Activated T-cell treated with anti-CD3 and anti-CD28 coated beads, Interleukin-2, amount 50 U/mL, for 4 hours (primary cell): ENCODE measurements at regions not wholly inside any gene's neighbourhood (a gene's known extent, or its start where the extent isn't known, plus 50 kb on each side); places are given as distances from the start of the nearest gene placed in this dataset.

Experiments used
- ATAC-seq, 2 donors: fragments of 200-7000 bp; cut with Tn5 transposase; one replicate each; pipeline ENCODE4 v1.10.0; 2021
- DNase-seq: peaks from one replicate; pipeline ENCODE4 v3.0.0-alpha.2; 2020
- H3K27me3 Mint-ChIP-seq: one replicate; pipeline ENCODE4 v1.8.0; 2021; ENCODE audit warnings: low read depth, mixed read lengths
- H3K36me3 Mint-ChIP-seq: one replicate; pipeline ENCODE4 v1.8.0; 2022; ENCODE audit warnings: mixed read lengths; ENCODE audit not compliant: insufficient read depth
- H3K4me1 Mint-ChIP-seq: one replicate; pipeline ENCODE4 v1.8.0; 2021; ENCODE audit warnings: low read depth, mixed read lengths
- H3K4me3 Mint-ChIP-seq: one replicate; pipeline ENCODE4 v1.8.0; 2021; ENCODE audit warnings: mild to moderate bottlenecking, moderate library complexity, mixed read lengths
- H3K9me3 Mint-ChIP-seq: one replicate; pipeline ENCODE4 v1.8.0; 2021; ENCODE audit warnings: mixed read lengths

GRCh38 chr20:24388828-24389380 is 80.5 kb upstream of the SYNDIG1 start:
- Mint-ChIP-seq H3K27me3 (no peaks in the 10 kb centered on the region), H3K36me3 (no peaks in the 10 kb centered on the region), H3K4me1 (peaks cover 23% of the 10 kb centered on the region), H3K4me3 (no peak overlapping the region), H3K9me3 (no peaks in the 10 kb centered on the region)
- no peak for ATAC-seq
- no peak for DNase-seq

GRCh38 chr20:24385547-24385946 is 83.9 kb upstream of the SYNDIG1 start:
- no peaks in the 10 kb centered on the region for H3K27me3 Mint-ChIP-seq
- no peaks in the 10 kb centered on the region for H3K9me3 Mint-ChIP-seq
- H3K4me1 Mint-ChIP-seq = peaks cover 19% of the 10 kb centered on the region
- DNase-seq (no peak), ATAC-seq (no peak)
- no peaks in the 10 kb centered on the region for H3K36me3 Mint-ChIP-seq
- no peak overlapping the region for H3K4me3 Mint-ChIP-seq

- no peak overlapping the region for H3K4me3 Mint-ChIP-seq
- H3K9me3 Mint-ChIP-seq = no peaks in the 10 kb centered on the region
- H3K4me1 Mint-ChIP-seq = peaks cover 13% of the 10 kb centered on the region
- no peaks in the 10 kb centered on the region for H3K27me3 Mint-ChIP-seq
- ATAC-seq = no peak
- DNase-seq = no peak
- no peaks in the 10 kb centered on the region for H3K36me3 Mint-ChIP-seq
Measured at GRCh38 chr20:24384865-24385264, 84.6 kb upstream of the SYNDIG1 start.

- DNase-seq = no peak
- H3K36me3 Mint-ChIP-seq = no peaks in the 10 kb centered on the region
- H3K9me3 Mint-ChIP-seq = no peaks in the 10 kb centered on the region
- no peaks in the 10 kb centered on the region for H3K27me3 Mint-ChIP-seq
- no peaks in the 10 kb centered on the region for H3K4me1 Mint-ChIP-seq
- no peak for ATAC-seq
- no peak overlapping the region for H3K4me3 Mint-ChIP-seq
Measured at GRCh38 chr20:24382743-24383142, 86.7 kb upstream of the SYNDIG1 start.

GRCh38 chr20:24382331-24382730 is 87.1 kb upstream of the SYNDIG1 start:
- Mint-ChIP-seq H3K4me1 (no peaks in the 10 kb centered on the region), H3K9me3 (no peaks in the 10 kb centered on the region), H3K4me3 (no peak overlapping the region), H3K36me3 (no peaks in the 10 kb centered on the region), H3K27me3 (no peaks in the 10 kb centered on the region)
- ATAC-seq (no peak), DNase-seq (no peak)

- no peak for DNase-seq
- ATAC-seq = no peak
- no peaks in the 10 kb centered on the region for H3K9me3 Mint-ChIP-seq
- no peaks in the 10 kb centered on the region for H3K4me1 Mint-ChIP-seq
- no peaks in the 10 kb centered on the region for H3K36me3 Mint-ChIP-seq
- H3K27me3 Mint-ChIP-seq = no peaks in the 10 kb centered on the region
- H3K4me3 Mint-ChIP-seq = no peak overlapping the region
Measured at GRCh38 chr20:24381886-24382285, 87.5 kb upstream of the SYNDIG1 start.

GRCh38 chr20:24379484-24379927 is 89.9 kb upstream of the SYNDIG1 start:
- Mint-ChIP-seq H3K27me3 (no peaks in the 10 kb centered on the region), H3K4me3 (no peak overlapping the region), H3K4me1 (no peaks in the 10 kb centered on the region), H3K9me3 (no peaks in the 10 kb centered on the region), H3K36me3 (no peaks in the 10 kb centered on the region)
- ATAC-seq (no peak), DNase-seq (no peak)

GRCh38 chr20:24378661-24379483 is 90.6 kb upstream of the SYNDIG1 start:
- no peak for DNase-seq
- H3K27me3 Mint-ChIP-seq = no peaks in the 10 kb centered on the region
- H3K9me3 Mint-ChIP-seq = no peaks in the 10 kb centered on the region
- no peak for ATAC-seq
- H3K36me3 Mint-ChIP-seq = no peaks in the 10 kb centered on the region
- H3K4me1 Mint-ChIP-seq = no peaks in the 10 kb centered on the region
- H3K4me3 Mint-ChIP-seq = no peak overlapping the region

- H3K4me1 Mint-ChIP-seq = no peaks in the 10 kb centered on the region
- no peaks in the 10 kb centered on the region for H3K27me3 Mint-ChIP-seq
- no peak for ATAC-seq
- H3K9me3 Mint-ChIP-seq = no peaks in the 10 kb centered on the region
- H3K36me3 Mint-ChIP-seq = no peaks in the 10 kb centered on the region
- no peak overlapping the region for H3K4me3 Mint-ChIP-seq
- DNase-seq = no peak
Measured at GRCh38 chr20:24376311-24377099, 92.9 kb upstream of the SYNDIG1 start.

GRCh38 chr20:24373372-24373771 is 96.1 kb upstream of the SYNDIG1 start:
- no peaks in the 10 kb centered on the region for H3K4me1 Mint-ChIP-seq
- no peak overlapping the region for H3K4me3 Mint-ChIP-seq
- ATAC-seq (no peak), DNase-seq (no peak)
- H3K27me3 Mint-ChIP-seq = no peaks in the 10 kb centered on the region
- no peaks in the 10 kb centered on the region for H3K36me3 Mint-ChIP-seq
- H3K9me3 Mint-ChIP-seq = no peaks in the 10 kb centered on the region

GRCh38 chr20:24370911-24371695 is 98.3 kb upstream of the SYNDIG1 start:
- no peak overlapping the region for H3K4me3 Mint-ChIP-seq

GRCh38 chr20:24370249-24370648 is 99.2 kb upstream of the SYNDIG1 start:
- DNase-seq = no peak
- H3K4me1 Mint-ChIP-seq = no peaks in the 10 kb centered on the region
- ATAC-seq = no peak
- H3K4me3 Mint-ChIP-seq = no peak overlapping the region
- no peaks in the 10 kb centered on the region for H3K36me3 Mint-ChIP-seq
- no peaks in the 10 kb centered on the region for H3K27me3 Mint-ChIP-seq
- no peaks in the 10 kb centered on the region for H3K9me3 Mint-ChIP-seq

More at GRCh38 chr20:24370911-24371695, 98.3 kb upstream of the SYNDIG1 start:
- no peaks in the 10 kb centered on the region for H3K27me3 Mint-ChIP-seq
- ATAC-seq (no peak), DNase-seq (no peak)
- H3K4me1 Mint-ChIP-seq = no peaks in the 10 kb centered on the region
- no peaks in the 10 kb centered on the region for H3K9me3 Mint-ChIP-seq
- H3K36me3 Mint-ChIP-seq = no peaks in the 10 kb centered on the region

GRCh38 chr20:24368253-24368652 is 101.2 kb upstream of the SYNDIG1 start:
- Mint-ChIP-seq H3K27me3 (no peaks in the 10 kb centered on the region), H3K36me3 (no peaks in the 10 kb centered on the region), H3K9me3 (no peaks in the 10 kb centered on the region), H3K4me1 (no peaks in the 10 kb centered on the region), H3K4me3 (no peak overlapping the region)
- no peak for DNase-seq
- no peak for ATAC-seq

- Mint-ChIP-seq H3K36me3 (no peaks in the 10 kb centered on the region), H3K4me3 (no peak overlapping the region), H3K4me1 (no peaks in the 10 kb centered on the region), H3K9me3 (no peaks in the 10 kb centered on the region), H3K27me3 (no peaks in the 10 kb centered on the region)
- DNase-seq (no peak), ATAC-seq (no peak)
Measured at GRCh38 chr20:24366336-24367004, 103.0 kb upstream of the SYNDIG1 start.
